MCF 10A (cell line): ENCODE measurements at regions not wholly inside any gene's neighbourhood (a gene's known extent, or its start where the extent isn't known, plus 50 kb on each side); places are given as distances from the start of the nearest gene placed in this dataset.

Experiments used
- BruUV-seq: library from RNA; stranded (reverse); fragments of 400-500 nt; replicated peaks from 2 replicates; lab custom pipeline; 2021; lab: Mats Ljungman, UMichigan
- CTCF ChIA-PET: fragments of 300-600 bp; sonication (Branson Sonifier 250); formaldehyde crosslinking; extraction: SDS; loops from one replicate; lab custom pipeline; 2021; ENCODE audit warnings: antibody characterized with exemption, inconsistent platforms; lab: Yijun Ruan, JAX
- POLR2A ChIA-PET: fragments of 300-600, 350-650 bp; sonication (Branson Sonifier 250); formaldehyde crosslinking; extraction: SDS; loops from one replicate; lab custom pipeline; 2020; ENCODE audit warnings: antibody characterized with exemption, inconsistent platforms; lab: Yijun Ruan, JAX
- DNase-seq: peaks from one replicate; pipeline ENCODE4 v3.0.0-alpha.2; 2018; ENCODE audit not compliant: unreplicated experiment
- H3K27ac Mint-ChIP-seq: one replicate; pipeline ENCODE4 v1.8.0; 2022; ENCODE audit warnings: mild to moderate bottlenecking, low read depth, mixed read lengths; ENCODE audit not compliant: unreplicated experiment
- H3K27me3 Mint-ChIP-seq: one replicate; pipeline ENCODE4 v1.8.0; 2022; ENCODE audit warnings: mixed read lengths; ENCODE audit not compliant: insufficient read depth, unreplicated experiment
- H3K36me3 Mint-ChIP-seq: one replicate; pipeline ENCODE4 v1.8.0; 2022; ENCODE audit warnings: mild to moderate bottlenecking, moderate library complexity, mixed read lengths; ENCODE audit not compliant: insufficient read depth, unreplicated experiment
- H3K4me1 Mint-ChIP-seq: one replicate; pipeline ENCODE4 v1.8.0; 2022; ENCODE audit warnings: mixed read lengths; ENCODE audit not compliant: insufficient read depth, unreplicated experiment
- H3K4me3 Mint-ChIP-seq: one replicate; pipeline ENCODE4 v1.8.0; 2022; ENCODE audit warnings: mild to moderate bottlenecking, moderate library complexity, mixed read lengths; ENCODE audit not compliant: unreplicated experiment
- H3K9me3 Mint-ChIP-seq: one replicate; pipeline ENCODE4 v1.8.0; 2022; ENCODE audit warnings: mixed read lengths; ENCODE audit not compliant: unreplicated experiment
- CTCF ChIP-seq: fragments of 200-600 bp; IDR thresholded peaks from one replicate; pipeline ENCODE4 v1.8.0; 2022; ENCODE audit warnings: antibody characterized with exemption, mild to moderate bottlenecking; ENCODE audit not compliant: unreplicated experiment
- intact Hi-C: fragments of 100-400 bp; cut with micrococcal nuclease; formaldehyde crosslinking; loops from 2 replicates; pipeline ENCODE4 v1.14.1; 2022

DNA sequence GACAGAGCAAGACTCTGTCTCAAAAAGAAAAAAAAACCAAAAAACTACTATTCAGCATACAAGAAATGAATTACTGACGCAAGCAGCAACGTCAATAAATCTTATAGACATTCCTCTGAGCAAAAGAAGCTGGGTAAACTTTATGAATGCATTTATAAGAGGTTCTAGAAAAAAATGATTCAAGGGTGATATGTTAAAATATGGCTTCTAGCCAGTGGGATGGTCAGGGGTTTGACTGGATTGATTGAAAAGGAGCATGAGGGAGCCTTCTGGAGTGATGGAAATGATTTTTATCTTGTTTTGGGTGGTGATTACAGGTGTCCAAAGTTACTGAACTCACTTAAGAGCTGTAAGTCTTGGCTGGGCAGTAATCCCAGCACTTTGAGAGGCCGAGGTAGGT, 64.9 kb upstream of the SALL4 start:
- Mint-ChIP-seq H3K4me3 (no peak overlapping the region), H3K4me1 (no peaks in the 10 kb centered on the region), H3K27me3 (peaks cover 8% of the 10 kb centered on the region), H3K9me3 (no peaks in the 10 kb centered on the region), H3K36me3 (no peaks in the 10 kb centered on the region), H3K27ac (no peak overlapping the region)
- POLR2A ChIA-PET = interaction anchor here (0.6 kb wide), 1 partner anchor 290 kb away, joined by 3 read pairs; no protein-coding TSS in a partner anchor
- intact Hi-C loops = no loop called here
- no peak for TF ChIP-seq CTCF
- no TSS peak for BruUV-seq
- DNase-seq = no peak
- CTCF ChIA-PET = interaction anchor here (0.5 to 0.6 kb wide), 3 partner anchors 14 to 192 kb away, joined by 3 read pairs; no protein-coding TSS in a partner anchor

GRCh38 chr20:51864967-51865366, 62.6 kb upstream of the SALL4 start:
- no peaks in the 10 kb centered on the region for H3K4me1 Mint-ChIP-seq
- no peak overlapping the region for H3K4me3 Mint-ChIP-seq
- no peak for TF ChIP-seq CTCF
- H3K36me3 Mint-ChIP-seq = no peaks in the 10 kb centered on the region
- intact Hi-C loops = no loop called here
- H3K27me3 Mint-ChIP-seq = peaks cover 8% of the 10 kb centered on the region
- no peak overlapping the region for H3K27ac Mint-ChIP-seq
- no TSS peak for BruUV-seq
- H3K9me3 Mint-ChIP-seq = no peaks in the 10 kb centered on the region
- POLR2A ChIA-PET = interaction anchor here (1.2 kb wide), 2 partner anchors 8 to 9 kb away, joined by 4 to 5 read pairs; no protein-coding TSS in a partner anchor
- CTCF ChIA-PET = interaction anchor here (0.7 kb wide), 1 partner anchor 162 kb away, joined by 3 read pairs; no protein-coding TSS in a partner anchor
- no peak for DNase-seq

- ChIA-PET POLR2A (no interaction called here), CTCF (interaction anchor here (0.7 kb wide), 1 partner anchor 112 kb away, joined by 4 read pairs; no protein-coding TSS in a partner anchor)
- no peak overlapping the region for H3K4me3 Mint-ChIP-seq
- no peak for DNase-seq
- no TSS peak for BruUV-seq
- H3K9me3 Mint-ChIP-seq = no peaks in the 10 kb centered on the region
- H3K27me3 Mint-ChIP-seq = peaks cover 8% of the 10 kb centered on the region
- H3K4me1 Mint-ChIP-seq = no peaks in the 10 kb centered on the region
- TF ChIP-seq CTCF = no peak
- intact Hi-C loops = no loop called here
- no peaks in the 10 kb centered on the region for H3K36me3 Mint-ChIP-seq
- H3K27ac Mint-ChIP-seq = no peak overlapping the region
These were observed 60.5 kb upstream of the SALL4 start for GRCh38 chr20:51862796-51863195.

- Mint-ChIP-seq H3K36me3 (no peaks in the 10 kb centered on the region), H3K4me1 (no peaks in the 10 kb centered on the region), H3K27ac (no peak overlapping the region), H3K27me3 (peaks cover 8% of the 10 kb centered on the region), H3K4me3 (no peak overlapping the region), H3K9me3 (no peaks in the 10 kb centered on the region)
- BruUV-seq = no TSS peak
- DNase-seq = no peak
- ChIA-PET CTCF (interaction anchor here (0.7 kb wide), 2 partner anchors 18 to 111 kb away, joined by 3 to 4 read pairs; no protein-coding TSS in a partner anchor), POLR2A (no interaction called here)
- intact Hi-C loops = no loop called here
- no peak for TF ChIP-seq CTCF
These were observed 59.6 kb upstream of the SALL4 start for GRCh38 chr20:51861726-51862466.
